Karpas-422 (cell line): ENCODE measurements at regions not wholly inside any gene's neighbourhood (a gene's known extent, or its start where the extent isn't known, plus 50 kb on each side); places are given as distances from the start of the nearest gene placed in this dataset.

Source experiments
- DNase-seq: peaks from one replicate; pipeline ENCODE4 v3.0.0-alpha.2; 2015
- H2AFZ ChIP-seq: fragments of 200-600 bp; sonication (generic); 2 replicates; pipeline ENCODE4 v1.6.1; 2014; ENCODE audit warnings: antibody characterized with exemption, low read length, mixed read lengths
- H3K27ac ChIP-seq: fragments of 200-600 bp; sonication (generic); 2 replicates; pipeline ENCODE4 v1.5.1; 2014; ENCODE audit warnings: mild to moderate bottlenecking, low read length, moderate library complexity
- H3K27me3 ChIP-seq: fragments of 200-600 bp; sonication (generic); 2 replicates; pipeline ENCODE4 v1.6.1; 2014; ENCODE audit warnings: low read length, mixed read lengths
- H3K36me3 ChIP-seq: fragments of 200-600 bp; sonication (generic); 2 replicates; pipeline ENCODE4 v1.6.1; 2014; ENCODE audit warnings: low read length, mixed read lengths; ENCODE audit not compliant: insufficient read depth
- H3K4me1 ChIP-seq: fragments of 200-600 bp; sonication (generic); 2 replicates; pipeline ENCODE4 v1.6.1; 2014; ENCODE audit warnings: mild to moderate bottlenecking, low read length, mixed read lengths
- H3K4me2 ChIP-seq: fragments of 200-600 bp; sonication (generic); 2 replicates; pipeline ENCODE4 v1.6.1; 2014; ENCODE audit warnings: low read length, low read depth, mild to moderate bottlenecking; ENCODE audit not compliant: poor library complexity, severe bottlenecking
- H3K4me3 ChIP-seq: fragments of 200-600 bp; sonication (generic); 2 replicates; pipeline ENCODE4 v1.5.1; 2014; ENCODE audit warnings: mild to moderate bottlenecking, antibody characterized with exemption, low read length, mixed read lengths
- H3K79me2 ChIP-seq: fragments of 200-600 bp; sonication (generic); 2 replicates; pipeline ENCODE4 v1.6.1; 2014; ENCODE audit warnings: mild to moderate bottlenecking, low read length, mixed read lengths
- H3K9ac ChIP-seq: fragments of 200-600 bp; sonication (generic); 2 replicates; pipeline ENCODE4 v1.6.0; 2014; ENCODE audit warnings: low read length
- H3K9me2 ChIP-seq: fragments of 200-600 bp; sonication (generic), shearing (Covaris generic); replicated peaks from 2 replicates; pipeline ENCODE4 v1.6.0; 2014; ENCODE audit warnings: mild to moderate bottlenecking, low read length, moderate library complexity; ENCODE audit not compliant: insufficient read depth
- H3K9me3 ChIP-seq: fragments of 300-700, 200-600 bp; sonication (generic); 2 replicates; pipeline ENCODE4 v1.6.1; 2014; ENCODE audit warnings: low read length, mixed read lengths
- H4K20me1 ChIP-seq: fragments of 200-600 bp; sonication (generic); 2 replicates; pipeline ENCODE4 v1.6.1; 2014; ENCODE audit warnings: mild to moderate bottlenecking, antibody characterized with exemption, low read length, low read depth; ENCODE audit not compliant: insufficient read depth

GRCh38 chr13:54657588-54657987 lies 1629.0 kb downstream of the OLFM4 start:
- Histone ChIP-seq H3K4me3 (no peak overlapping the region), H3K79me2 (no peaks in the 10 kb centered on the region), H3K27ac (no peak overlapping the region), H2AFZ (no peak overlapping the region), H3K9me3 (peaks cover 28% of the 10 kb centered on the region), H3K9ac (no peak overlapping the region), H3K4me1 (no peaks in the 10 kb centered on the region), H3K36me3 (no peaks in the 10 kb centered on the region), H3K4me2 (no peak overlapping the region), H3K27me3 (no peaks in the 10 kb centered on the region), H3K9me2 (no peaks in the 10 kb centered on the region), H4K20me1 (no peaks in the 10 kb centered on the region)
- no peak for DNase-seq

- Histone ChIP-seq H3K9me2 (no peaks in the 10 kb centered on the region), H3K4me3 (no peak overlapping the region), H3K9ac (no peak overlapping the region), H3K4me2 (no peak overlapping the region), H3K27ac (no peak overlapping the region), H3K36me3 (no peaks in the 10 kb centered on the region), H3K79me2 (no peaks in the 10 kb centered on the region), H3K4me1 (no peaks in the 10 kb centered on the region), H2AFZ (no peak overlapping the region), H4K20me1 (no peaks in the 10 kb centered on the region), H3K9me3 (peaks cover 27% of the 10 kb centered on the region), H3K27me3 (no peaks in the 10 kb centered on the region)
- DNase-seq: no peak
These were observed 1630.2 kb downstream of the OLFM4 start for GRCh38 chr13:54658771-54659170.

GRCh38 chr13:54660277-54660676 lies 1631.7 kb downstream of the OLFM4 start:
- H3K27me3 ChIP-seq: no peaks in the 10 kb centered on the region
- no peaks in the 10 kb centered on the region for H3K36me3 ChIP-seq
- no peak overlapping the region for H3K9ac ChIP-seq
- H3K27ac ChIP-seq: no peak overlapping the region
- no peak for DNase-seq
- H3K4me3 ChIP-seq: no peak overlapping the region
- H3K79me2 ChIP-seq: no peaks in the 10 kb centered on the region
- no peaks in the 10 kb centered on the region for H3K9me2 ChIP-seq
- H4K20me1 ChIP-seq: no peaks in the 10 kb centered on the region
- H3K4me1 ChIP-seq: no peaks in the 10 kb centered on the region
- no peak overlapping the region for H3K4me2 ChIP-seq
- no peak overlapping the region for H2AFZ ChIP-seq
- peaks cover 17% of the 10 kb centered on the region for H3K9me3 ChIP-seq

- Histone ChIP-seq H3K9me2 (no peaks in the 10 kb centered on the region), H4K20me1 (no peaks in the 10 kb centered on the region), H3K27ac (no peak overlapping the region), H3K4me1 (no peaks in the 10 kb centered on the region), H3K4me2 (no peak overlapping the region), H3K27me3 (no peaks in the 10 kb centered on the region), H3K79me2 (no peaks in the 10 kb centered on the region), H2AFZ (no peak overlapping the region), H3K4me3 (no peak overlapping the region), H3K36me3 (no peaks in the 10 kb centered on the region), H3K9me3 (peaks cover 24% of the 10 kb centered on the region), H3K9ac (no peak overlapping the region)
- DNase-seq: no peak
These were observed 1648.0 kb downstream of the OLFM4 start for GRCh38 chr13:54676526-54677113.

GRCh38 chr13:54682184-54682583 lies 1653.6 kb downstream of the OLFM4 start:
- no peak overlapping the region for H3K4me3 ChIP-seq

GRCh38 chr13:54687173-54687572 lies 1658.6 kb downstream of the OLFM4 start:
- H3K79me2 ChIP-seq: no peaks in the 10 kb centered on the region
- no peak overlapping the region for H2AFZ ChIP-seq
- H4K20me1 ChIP-seq: no peaks in the 10 kb centered on the region
- peaks cover 32% of the 10 kb centered on the region for H3K9me3 ChIP-seq
- H3K27me3 ChIP-seq: no peaks in the 10 kb centered on the region
- H3K4me2 ChIP-seq: no peak overlapping the region
- DNase-seq: no peak
- no peaks in the 10 kb centered on the region for H3K9me2 ChIP-seq
- no peaks in the 10 kb centered on the region for H3K4me1 ChIP-seq
- no peak overlapping the region for H3K27ac ChIP-seq
- H3K4me3 ChIP-seq: no peak overlapping the region
- no peaks in the 10 kb centered on the region for H3K36me3 ChIP-seq
- no peak overlapping the region for H3K9ac ChIP-seq

More at GRCh38 chr13:54682184-54682583, 1653.6 kb downstream of the OLFM4 start:
- no peak overlapping the region for H2AFZ ChIP-seq
- no peak overlapping the region for H3K9ac ChIP-seq
- H3K27ac ChIP-seq: no peak overlapping the region
- H3K9me2 ChIP-seq: no peaks in the 10 kb centered on the region
- no peak for DNase-seq
- no peaks in the 10 kb centered on the region for H3K36me3 ChIP-seq
- H3K79me2 ChIP-seq: no peaks in the 10 kb centered on the region
- no peak overlapping the region for H3K4me2 ChIP-seq
- H4K20me1 ChIP-seq: no peaks in the 10 kb centered on the region
- H3K4me1 ChIP-seq: no peaks in the 10 kb centered on the region
- peaks cover 16% of the 10 kb centered on the region for H3K9me3 ChIP-seq
- no peaks in the 10 kb centered on the region for H3K27me3 ChIP-seq

GRCh38 chr13:54699831-54700230 lies 1671.2 kb downstream of the OLFM4 start:
- no peak overlapping the region for H3K9ac ChIP-seq
- H3K9me3 ChIP-seq: peaks cover 28% of the 10 kb centered on the region
- H3K4me3 ChIP-seq: no peak overlapping the region
- H3K79me2 ChIP-seq: no peaks in the 10 kb centered on the region
- DNase-seq: no peak
- no peaks in the 10 kb centered on the region for H4K20me1 ChIP-seq
- no peaks in the 10 kb centered on the region for H3K4me1 ChIP-seq
- H2AFZ ChIP-seq: no peak overlapping the region
- no peaks in the 10 kb centered on the region for H3K9me2 ChIP-seq
- no peaks in the 10 kb centered on the region for H3K27me3 ChIP-seq
- no peaks in the 10 kb centered on the region for H3K36me3 ChIP-seq
- H3K4me2 ChIP-seq: no peak overlapping the region
- H3K27ac ChIP-seq: no peak overlapping the region

- Histone ChIP-seq H3K9me2 (no peaks in the 10 kb centered on the region), H4K20me1 (no peaks in the 10 kb centered on the region), H3K27ac (no peak overlapping the region), H3K79me2 (no peaks in the 10 kb centered on the region), H3K36me3 (no peaks in the 10 kb centered on the region), H3K4me2 (no peak overlapping the region), H3K9me3 (peaks cover 9% of the 10 kb centered on the region), H3K9ac (no peak overlapping the region), H3K27me3 (no peaks in the 10 kb centered on the region), H3K4me3 (no peak overlapping the region), H2AFZ (no peak overlapping the region), H3K4me1 (no peaks in the 10 kb centered on the region)
- DNase-seq: no peak
These were observed 1677.1 kb downstream of the OLFM4 start for GRCh38 chr13:54705738-54706137.

- Histone ChIP-seq H3K27me3 (no peaks in the 10 kb centered on the region), H3K36me3 (no peaks in the 10 kb centered on the region), H3K27ac (no peak overlapping the region), H3K79me2 (no peaks in the 10 kb centered on the region), H3K4me1 (no peaks in the 10 kb centered on the region), H3K9me3 (peaks cover 9% of the 10 kb centered on the region), H4K20me1 (no peaks in the 10 kb centered on the region), H2AFZ (no peak overlapping the region), H3K9me2 (no peaks in the 10 kb centered on the region), H3K4me3 (no peak overlapping the region), H3K4me2 (no peak overlapping the region), H3K9ac (no peak overlapping the region)
- DNase-seq: no peak
These were observed 1677.7 kb downstream of the OLFM4 start for GRCh38 chr13:54706336-54706735.
